H1 (cell line): ENCODE measurements at regions not wholly inside any gene's neighbourhood (a gene's known extent, or its start where the extent isn't known, plus 50 kb on each side); places are given as distances from the start of the nearest gene placed in this dataset.

Source experiments
- CTCF ChIA-PET: fragments of 300-600 bp; sonication (Branson Sonifier 250); formaldehyde crosslinking; loops from one replicate; lab custom pipeline; 2021; ENCODE audit not compliant: partially characterized antibody; lab: Charles Lee
- POLR2A ChIA-PET: fragments of 300-600 bp; sonication (Branson Sonifier 250); formaldehyde crosslinking; loops from one replicate; lab custom pipeline; 2021; ENCODE audit warnings: inconsistent platforms; ENCODE audit not compliant: partially characterized antibody; lab: Charles Lee
- DNase-seq, 2 experiments: peaks; one replicate each; pipeline versions ENCODE4 v3.0.0 to v3.0.0-alpha.2; 2010 to 2022; ENCODE audit warnings: low spot score in 2 of 2, low read depth in 1 of 2, mixed read lengths in 1 of 2
- FAIRE-seq: peaks from 2 replicates; lab custom pipeline; 2011; peaks lifted over from hg19 to GRCh38; lab: Jason Lieb, UNC
- H2AFZ ChIP-seq: 2 replicates; pipeline ENCODE4 v1.8.1; 2012; ENCODE audit warnings: low read length, inconsistent platforms
- H2AK5ac ChIP-seq: 2 replicates; pipeline ENCODE4 v1.6.1; 2013; ENCODE audit warnings: low read depth, low read length
- H2BK120ac ChIP-seq: replicated peaks from 2 replicates; pipeline ENCODE3; 2013; ENCODE audit warnings: low read depth, low read length, inconsistent platforms
- H2BK12ac ChIP-seq: 2 replicates; pipeline ENCODE4 v1.6.1; 2013; ENCODE audit warnings: low read depth, low read length
- H2BK15ac ChIP-seq: 2 replicates; pipeline ENCODE4 v1.6.1; 2013; ENCODE audit warnings: low read length
- H2BK20ac ChIP-seq: 2 replicates; pipeline ENCODE4 v1.6.1; 2013; ENCODE audit warnings: low read length
- H2BK5ac ChIP-seq: 2 replicates; pipeline ENCODE4 v1.6.1; 2013; ENCODE audit warnings: low read depth, low read length
- H3K14ac ChIP-seq: 2 replicates; pipeline ENCODE4 v1.6.1; 2013; ENCODE audit warnings: inconsistent platforms; ENCODE audit not compliant: insufficient read length
- H3K18ac ChIP-seq: 2 replicates; pipeline ENCODE4 v1.6.1; 2013; ENCODE audit warnings: low read length; ENCODE audit errors: extremely low read depth
- H3K23ac ChIP-seq: 2 replicates; pipeline ENCODE4 v1.6.1; 2013; ENCODE audit warnings: inconsistent platforms; ENCODE audit not compliant: insufficient read length
- H3K23me2 ChIP-seq: 2 replicates; pipeline ENCODE4 v1.6.1; 2013; ENCODE audit warnings: low read depth, low read length
- H3K27ac ChIP-seq: 2 replicates; pipeline ENCODE4 v1.6.1; 2011; ENCODE audit warnings: low read depth, low read length, inconsistent platforms
- H3K27me3 ChIP-seq, 4 experiments: replicated peaks in 1 of 4; 1 replicate in 1 of 4; 2 replicates in 3 of 4; pipeline versions ENCODE4 v1.6.1 to v1.8.1; 2011 to 2013; ENCODE audit warnings: low read length in 3 of 4, mild to moderate bottlenecking in 3 of 4, inconsistent platforms in 2 of 4, mixed read lengths in 2 of 4, moderate library complexity in 1 of 4; ENCODE audit not compliant: control insufficient read depth in 3 of 4, insufficient read depth in 3 of 4; ENCODE audit errors: extremely low read depth in 1 of 4
- H3K36me3 ChIP-seq, 4 experiments: 2 replicates each; pipeline versions ENCODE4 v1.6.1 to v1.8.1; 2011 to 2013; ENCODE audit warnings: mild to moderate bottlenecking in 4 of 4, low read length in 3 of 4, moderate library complexity in 2 of 4, control low read depth in 1 of 4, inconsistent platforms in 1 of 4; ENCODE audit not compliant: insufficient read depth in 4 of 4, control insufficient read depth in 2 of 4
- H3K4ac ChIP-seq: replicated peaks from 2 replicates; pipeline ENCODE3; 2013; ENCODE audit warnings: low read length, low read depth, mixed read lengths, inconsistent platforms; ENCODE audit not compliant: insufficient read length
- H3K4me1 ChIP-seq, 4 experiments: replicated peaks in 1 of 4; 1 replicate in 1 of 4; 2 replicates in 3 of 4; pipeline versions ENCODE4 v1.6.1 to v1.8.1; 2011 to 2013; ENCODE audit warnings: low read length in 3 of 4, inconsistent platforms in 2 of 4, mixed read lengths in 1 of 4; ENCODE audit not compliant: insufficient read depth in 4 of 4, control insufficient read depth in 3 of 4
- H3K4me2 ChIP-seq, 2 experiments: 2 replicates each; pipeline versions ENCODE4 v1.6.1 to v1.8.1; 2011 to 2013; ENCODE audit warnings: low read depth in 2 of 2, low read length in 2 of 2, control low read depth in 1 of 2, inconsistent platforms in 1 of 2, mild to moderate bottlenecking in 1 of 2; ENCODE audit not compliant: insufficient read depth in 1 of 2
- H3K4me3 ChIP-seq, 4 experiments: fragments of 200-600, 300-600 bp in 1 of 4; sonication (generic), shearing (Covaris generic), sonication (Bioruptor Twin) in 1 of 4; 2 replicates each; pipeline versions ENCODE4 v1.5.1 to v1.8.1; 2011 to 2016; ENCODE audit warnings: low read length in 4 of 4, low read depth in 3 of 4, control low read depth in 2 of 4, inconsistent platforms in 2 of 4, mild to moderate bottlenecking in 2 of 4, mixed read lengths in 1 of 4, moderate library complexity in 1 of 4; ENCODE audit not compliant: insufficient read depth in 2 of 4; ENCODE audit errors: extremely low read depth in 1 of 4
- H3K56ac ChIP-seq: replicated peaks from 2 replicates; pipeline ENCODE3; 2013; ENCODE audit warnings: low read depth, mild to moderate bottlenecking, mixed read lengths, low read length, inconsistent platforms; ENCODE audit not compliant: insufficient read length
- H3K79me1 ChIP-seq: 2 replicates; pipeline ENCODE4 v1.6.1; 2013; ENCODE audit warnings: low read depth, low read length, control low read depth
- H3K79me2 ChIP-seq, 2 experiments: 2 replicates each; pipeline versions ENCODE4 v1.6.1 to v1.8.1; 2012 to 2013; ENCODE audit warnings: low read length in 2 of 2, mild to moderate bottlenecking in 2 of 2, inconsistent platforms in 1 of 2; ENCODE audit not compliant: insufficient read depth in 2 of 2, control insufficient read depth in 1 of 2
- H3K9ac ChIP-seq, 4 experiments: replicated peaks in 1 of 4; 1 replicate in 1 of 4; 2 replicates in 3 of 4; pipeline versions ENCODE4 v1.6.1 to v1.8.1; 2011 to 2013; ENCODE audit warnings: low read depth in 3 of 4, low read length in 3 of 4, control low read depth in 2 of 4, mild to moderate bottlenecking in 2 of 4, moderate library complexity in 2 of 4, inconsistent platforms in 1 of 4; ENCODE audit errors: extremely low read depth in 1 of 4
- H3K9me3 ChIP-seq, 2 experiments: 2 replicates each; pipeline versions ENCODE4 v1.6.1 to v1.8.1; 2012 to 2013; ENCODE audit warnings: mild to moderate bottlenecking in 2 of 2, moderate library complexity in 2 of 2, control low read depth in 1 of 2, inconsistent platforms in 1 of 2, low read depth in 1 of 2, low read length in 1 of 2, mixed read lengths in 1 of 2; ENCODE audit not compliant: insufficient read depth in 2 of 2
- H4K20me1 ChIP-seq, 2 experiments: replicated peaks in 1 of 2; 2 replicates each; pipeline versions ENCODE3 to v1.8.1; 2011 to 2013; ENCODE audit warnings: inconsistent platforms in 2 of 2, low read length in 2 of 2, mild to moderate bottlenecking in 1 of 2; ENCODE audit not compliant: insufficient read depth in 2 of 2, control insufficient read depth in 1 of 2
- H4K5ac ChIP-seq: 2 replicates; pipeline ENCODE4 v1.6.1; 2013; ENCODE audit warnings: low read length, low read depth, mixed read lengths, inconsistent platforms; ENCODE audit not compliant: insufficient read length
- H4K8ac ChIP-seq: 2 replicates; pipeline ENCODE4 v1.8.0; 2013; ENCODE audit warnings: mild to moderate bottlenecking, moderate library complexity, low read length, inconsistent platforms; ENCODE audit not compliant: insufficient read depth; ENCODE audit errors: extremely low read depth
- H4K91ac ChIP-seq: replicated peaks from 2 replicates; pipeline ENCODE3; 2013; ENCODE audit warnings: low read length, mixed read lengths, inconsistent platforms; ENCODE audit not compliant: insufficient read length
- BCL11A ChIP-seq, 2 experiments: IDR thresholded peaks; one replicate each; pipeline ENCODE4 v1.6.1; 2011; ENCODE audit warnings: low read depth in 2 of 2, low read length in 2 of 2, mild to moderate bottlenecking in 2 of 2
- BRCA1 ChIP-seq: IDR thresholded peaks from 2 replicates; pipeline ENCODE4 v1.6.1; 2012; ENCODE audit warnings: low read depth, low read length, improper control_type of control experiment
- CBX5 ChIP-seq: fragments of 300-800, 300-1000 bp; sonication (generic); IDR thresholded peaks from 2 replicates; pipeline ENCODE4 v1.7.1; 2016; ENCODE audit warnings: antibody characterized with exemption, low read length, low read depth
- EP300 ChIP-seq, 2 experiments: IDR thresholded peaks; 1 replicate in 1 of 2; 2 replicates in 1 of 2; pipeline ENCODE4 v1.6.1; 2011 to 2012; ENCODE audit warnings: low read depth in 2 of 2, low read length in 2 of 2, mild to moderate bottlenecking in 2 of 2, borderline replicate concordance in 1 of 2, inconsistent platforms in 1 of 2, moderate library complexity in 1 of 2
- JUN ChIP-seq: IDR thresholded peaks from 2 replicates; pipeline ENCODE4 v1.6.1; 2011; ENCODE audit warnings: low read depth, mild to moderate bottlenecking, improper control_type of control experiment, low read length
- KDM1A ChIP-seq: fragments of 200-600, 300-600 bp; sonication (generic); IDR thresholded peaks from 2 replicates; pipeline ENCODE4 v1.7.1; 2016; ENCODE audit warnings: mild to moderate bottlenecking, low read length, borderline replicate concordance
- KDM5A ChIP-seq: fragments of 200-600 bp; IDR thresholded peaks from 2 replicates; pipeline ENCODE4 v1.7.1; 2012; ENCODE audit warnings: mild to moderate bottlenecking, low read length, inconsistent platforms, mixed read lengths
- MAFK ChIP-seq: IDR thresholded peaks from 2 replicates; pipeline ENCODE4 v1.6.1; 2012; ENCODE audit warnings: low read depth, mild to moderate bottlenecking, improper control_type of control experiment, low read length
- MAX ChIP-seq: IDR thresholded peaks from 2 replicates; pipeline ENCODE4 v1.6.1; 2012; ENCODE audit warnings: inconsistent platforms
- NANOG ChIP-seq: IDR thresholded peaks from 2 replicates; pipeline ENCODE4 v1.6.1; 2011; ENCODE audit warnings: low read length, low read depth, mild to moderate bottlenecking, inconsistent platforms; ENCODE audit not compliant: insufficient read depth, poor library complexity, severe bottlenecking
- RAD21 ChIP-seq, 2 experiments: IDR thresholded peaks in 1 of 2; conservative IDR thresholded peaks in 1 of 2; 2 replicates each; pipeline ENCODE4 v1.6.1; 2011; ENCODE audit warnings: low read depth in 2 of 2, low read length in 2 of 2, improper control_type of control experiment in 1 of 2, inconsistent platforms in 1 of 2, mild to moderate bottlenecking in 1 of 2, moderate library complexity in 1 of 2
- RBBP5 ChIP-seq: IDR thresholded peaks from 2 replicates; pipeline ENCODE4 v1.7.1; 2012; ENCODE audit warnings: low read depth, mild to moderate bottlenecking, inconsistent platforms, low read length, moderate library complexity, borderline replicate concordance
- SIN3A ChIP-seq, 2 experiments: IDR thresholded peaks in 1 of 2; conservative IDR thresholded peaks in 1 of 2; 2 replicates each; pipeline ENCODE4 v1.6.1; 2011 to 2012; ENCODE audit warnings: low read length in 2 of 2, improper control_type of control experiment in 1 of 2, low read depth in 1 of 2, mild to moderate bottlenecking in 1 of 2
- TAF7 ChIP-seq: optimal IDR thresholded peaks from 2 replicates; pipeline ENCODE3; 2011; ENCODE audit warnings: low read depth, mild to moderate bottlenecking, inconsistent platforms, low read length, moderate library complexity, borderline replicate concordance

- Histone ChIP-seq H3K79me2 (no peaks in the 10 kb centered on the region), H2AFZ (no peak overlapping the region), H3K4me3 (no peak overlapping the region), H3K23ac (no peak overlapping the region), H2BK5ac (no peak overlapping the region), H4K8ac (no peak overlapping the region), H3K18ac (no peak overlapping the region), H3K56ac (no peak overlapping the region), H3K4me2 (no peak overlapping the region), H2BK20ac (no peak overlapping the region), H2BK12ac (no peak overlapping the region), H3K23me2 (no peaks in the 10 kb centered on the region), H2BK15ac (no peak overlapping the region), H3K9ac (no peak overlapping the region), H3K4ac (no peak overlapping the region), H3K27me3 (no peaks in the 10 kb centered on the region), H3K9me3 (no peaks in the 10 kb centered on the region), H4K91ac (no peak overlapping the region), H4K20me1 (peaks cover 0 to 2% of the 10 kb centered on the region in 2 experiments), H2AK5ac (no peak overlapping the region), H3K36me3 (no peaks in the 10 kb centered on the region), H3K79me1 (no peaks in the 10 kb centered on the region), H3K27ac (no peak overlapping the region), H3K14ac (no peak overlapping the region), H3K4me1 (no peaks in the 10 kb centered on the region), H4K5ac (no peak overlapping the region), H2BK120ac (no peak overlapping the region)
- ChIA-PET POLR2A (no interaction called here), CTCF (no interaction called here)
- DNase-seq: no peak
- no peak for FAIRE-seq
- TF ChIP-seq TAF7: no peak
- TF ChIP-seq KDM5A: no peak
- TF ChIP-seq BRCA1: no peak
- TF ChIP-seq JUN: no peak
- TF ChIP-seq RAD21 (IDR thresholded peaks at IDR 0.05 in 1 of 2, conservative IDR thresholded peaks at IDR 0.05 in 1 of 2; ENCODE audit: low read depth in 2 of 2, low read length in 2 of 2): no peak
- TF ChIP-seq RBBP5: no peak
- TF ChIP-seq EP300 (IDR thresholded peaks at IDR 0.05; ENCODE audit: borderline replicate concordance in 1 of 2, low read depth in 2 of 2, low read length in 2 of 2): no peak
- no peak for TF ChIP-seq SIN3A (conservative IDR thresholded peaks at IDR 0.05 in 1 of 2, IDR thresholded peaks at IDR 0.05 in 1 of 2; ENCODE audit: low read depth in 1 of 2, low read length in 2 of 2)
- no peak for TF ChIP-seq CBX5
- TF ChIP-seq MAFK: no peak
- TF ChIP-seq NANOG: no peak
- TF ChIP-seq BCL11A (IDR thresholded peaks at IDR 0.05; ENCODE audit: low read depth in 2 of 2, low read length in 2 of 2): no peak
- no peak for TF ChIP-seq MAX
- TF ChIP-seq KDM1A: no peak
Measured at GRCh38 chr6:1146500-1146899, 165.4 kb upstream of the FOXQ1 start.
